C4-2B (cell line): ENCODE measurements at regions not wholly inside any gene's neighbourhood (a gene's known extent, or its start where the extent isn't known, plus 50 kb on each side); places are given as distances from the start of the nearest gene placed in this dataset.

ENCODE experiments used
- H3K27ac ChIP-seq: fragments of 450-650 bp; 2 replicates; pipeline ENCODE4 v1.5.1; 2017
- ZFX ChIP-seq: fragments of 450-650 bp; IDR thresholded peaks from 2 replicates; pipeline ENCODE4 v1.6.1; 2017
- TF ChIP-seq, protein P1 (sequence below): fragments of 450-650 bp; conservative IDR thresholded peaks from 2 replicates; pipeline ENCODE4 v1.5.1; 2017; ENCODE audit warnings: mild to moderate bottlenecking

DNA sequence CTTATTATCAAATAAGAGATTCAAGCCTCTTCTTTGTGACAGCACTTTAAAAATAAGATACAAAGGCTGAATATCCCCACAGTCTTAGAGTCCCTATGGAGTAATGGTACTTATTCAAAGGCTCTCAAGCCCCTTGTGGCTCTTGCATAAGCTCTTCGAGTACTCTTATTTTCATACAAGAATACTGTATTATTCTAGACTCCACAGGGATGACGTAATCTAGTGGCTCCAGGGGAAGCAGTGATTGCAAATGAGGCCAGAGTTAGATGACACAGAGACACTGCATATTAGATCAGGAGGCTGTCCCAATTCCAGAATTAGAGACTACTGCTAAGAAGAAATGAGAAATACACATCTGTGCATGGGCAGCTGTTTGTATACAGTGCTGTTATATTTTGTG, 1195.9 kb upstream of the MAP3K7 start:
- no peak for TF ChIP-seq ZFX
- TF ChIP-seq, protein P1, sequence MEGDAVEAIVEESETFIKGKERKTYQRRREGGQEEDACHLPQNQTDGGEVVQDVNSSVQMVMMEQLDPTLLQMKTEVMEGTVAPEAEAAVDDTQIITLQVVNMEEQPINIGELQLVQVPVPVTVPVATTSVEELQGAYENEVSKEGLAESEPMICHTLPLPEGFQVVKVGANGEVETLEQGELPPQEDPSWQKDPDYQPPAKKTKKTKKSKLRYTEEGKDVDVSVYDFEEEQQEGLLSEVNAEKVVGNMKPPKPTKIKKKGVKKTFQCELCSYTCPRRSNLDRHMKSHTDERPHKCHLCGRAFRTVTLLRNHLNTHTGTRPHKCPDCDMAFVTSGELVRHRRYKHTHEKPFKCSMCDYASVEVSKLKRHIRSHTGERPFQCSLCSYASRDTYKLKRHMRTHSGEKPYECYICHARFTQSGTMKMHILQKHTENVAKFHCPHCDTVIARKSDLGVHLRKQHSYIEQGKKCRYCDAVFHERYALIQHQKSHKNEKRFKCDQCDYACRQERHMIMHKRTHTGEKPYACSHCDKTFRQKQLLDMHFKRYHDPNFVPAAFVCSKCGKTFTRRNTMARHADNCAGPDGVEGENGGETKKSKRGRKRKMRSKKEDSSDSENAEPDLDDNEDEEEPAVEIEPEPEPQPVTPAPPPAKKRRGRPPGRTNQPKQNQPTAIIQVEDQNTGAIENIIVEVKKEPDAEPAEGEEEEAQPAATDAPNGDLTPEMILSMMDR: no peak
- no peak overlapping the region for H3K27ac ChIP-seq

DNA sequence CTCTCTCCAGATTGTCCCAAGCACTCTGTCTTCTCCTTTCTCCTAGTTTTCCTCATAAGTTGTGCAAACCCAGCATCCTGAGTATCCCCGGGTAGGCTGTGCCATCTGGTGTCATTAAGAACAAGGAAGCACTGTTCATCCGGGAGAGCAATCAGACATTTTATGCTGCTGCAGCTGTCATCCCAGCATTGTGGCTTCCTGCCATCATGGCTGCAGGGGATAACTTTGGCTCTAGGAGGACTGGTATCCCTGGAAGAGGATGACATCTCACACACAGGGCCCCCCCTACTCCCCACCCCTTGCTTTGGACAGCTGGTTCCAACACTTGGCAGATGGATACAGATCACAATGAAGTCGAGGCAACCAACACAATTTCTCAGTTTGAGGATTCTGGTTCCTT, 1195.1 kb upstream of the MAP3K7 start:
- TF ChIP-seq, protein P1: no peak
- TF ChIP-seq ZFX: no peak
- no peak overlapping the region for H3K27ac ChIP-seq

DNA sequence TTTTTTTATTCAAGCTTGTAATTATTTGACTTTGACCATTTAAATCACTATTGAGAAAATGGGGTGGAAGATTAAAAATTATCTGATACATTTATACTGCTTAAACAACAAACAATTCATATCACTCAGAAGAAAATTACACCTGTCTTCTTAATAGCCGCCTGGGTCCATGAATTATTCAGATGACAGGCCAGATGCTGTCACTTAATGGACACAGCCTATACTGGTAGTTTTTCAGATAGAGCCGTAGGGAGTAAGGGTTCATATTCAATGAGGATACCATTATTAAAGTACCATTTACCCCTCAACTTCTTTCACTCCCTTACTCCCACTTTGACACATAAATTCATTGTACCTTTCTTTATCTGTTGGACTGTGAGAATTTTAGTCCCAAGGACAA, 1193.4 kb upstream of the MAP3K7 start:
- TF ChIP-seq ZFX: no peak
- TF ChIP-seq, protein P1: no peak
- no peak overlapping the region for H3K27ac ChIP-seq

DNA sequence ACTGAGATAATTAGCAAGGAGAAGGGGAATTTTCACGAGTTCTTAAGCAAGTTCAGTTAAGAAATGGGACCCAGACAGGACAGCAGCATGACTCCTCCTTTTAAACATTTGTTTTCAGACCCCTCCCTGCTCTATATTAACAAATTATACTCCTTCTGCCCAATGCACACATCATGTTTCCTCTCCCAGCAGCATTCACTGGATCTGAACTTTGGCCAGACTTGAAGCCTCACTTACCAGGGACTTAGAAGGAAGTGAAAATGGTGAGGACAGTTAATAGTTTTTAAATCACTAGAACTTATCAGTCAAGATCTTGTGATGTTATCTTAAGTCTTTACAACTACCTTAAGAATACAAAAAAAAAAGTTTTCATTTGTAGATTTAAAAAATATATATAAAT, 1174.7 kb upstream of the MAP3K7 start:
- H3K27ac ChIP-seq: no peak overlapping the region
- TF ChIP-seq ZFX: no peak
- TF ChIP-seq, protein P1: no peak

DNA sequence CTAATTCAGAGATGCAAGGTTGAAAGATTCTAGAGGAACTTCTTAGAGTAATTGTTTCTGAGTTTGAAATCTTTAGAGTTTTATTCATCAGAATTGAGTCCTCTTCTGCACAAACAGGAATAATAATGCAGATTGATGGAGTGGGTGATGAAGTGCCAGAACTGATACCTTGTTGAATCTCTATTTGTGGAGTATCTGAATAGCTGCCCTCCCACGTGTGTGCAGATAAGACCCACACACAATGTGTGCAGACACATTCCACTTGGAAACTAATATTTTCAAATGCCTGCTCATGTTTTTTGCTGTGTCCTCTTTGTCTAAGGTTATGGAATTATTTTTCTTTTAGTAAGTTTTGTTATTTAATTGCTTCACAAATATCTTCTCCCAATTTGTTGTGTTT, 1167.8 kb upstream of the MAP3K7 start:
- TF ChIP-seq ZFX: no peak
- TF ChIP-seq, protein P1: no peak

DNA sequence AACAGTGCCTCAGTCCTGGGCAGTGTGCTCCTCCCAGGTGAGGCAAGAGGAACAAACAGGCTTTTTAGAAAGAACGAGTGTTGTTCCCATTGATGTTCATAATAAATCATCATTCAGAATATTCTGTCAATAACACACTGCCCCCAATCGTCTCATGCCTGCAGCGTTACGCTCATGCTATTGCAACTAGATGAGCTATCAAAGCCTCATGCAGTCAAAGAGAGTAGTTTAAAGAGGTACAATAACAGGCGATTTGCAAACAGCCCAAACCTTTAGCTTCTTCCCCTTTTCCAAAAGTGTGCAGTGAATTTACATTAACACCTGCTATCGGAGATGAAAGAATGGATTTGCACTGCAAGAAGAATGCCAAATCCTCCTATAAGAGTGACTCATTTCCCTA, 1164.7 kb upstream of the MAP3K7 start:
- H3K27ac ChIP-seq: no peak overlapping the region
- TF ChIP-seq, protein P1: no peak; the same call in 1 of the 2 replicates

More for the DNA sequence above, 1167.8 kb upstream of the MAP3K7 start:
- no peak overlapping the region for H3K27ac ChIP-seq

DNA sequence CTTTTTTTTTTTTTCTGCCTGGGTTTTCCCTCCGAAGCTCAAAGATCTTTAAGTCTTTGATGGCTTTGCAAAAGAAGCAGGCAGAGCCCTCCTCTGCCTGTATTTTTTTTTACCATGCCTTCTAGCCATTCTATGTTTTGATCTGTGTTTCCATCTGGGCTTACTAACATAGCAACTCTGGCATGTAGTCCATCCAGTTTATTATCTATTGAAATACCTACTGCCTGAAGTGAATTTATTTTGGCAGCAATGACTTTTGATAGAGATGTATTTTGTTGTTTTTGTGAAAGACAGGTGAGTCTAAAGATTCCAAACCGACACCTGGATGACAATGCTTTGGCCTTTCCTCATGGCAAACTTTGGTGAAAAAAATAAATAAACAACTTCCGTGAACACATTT, 1157.7 kb upstream of the MAP3K7 start:
- H3K27ac ChIP-seq: no peak overlapping the region

More for the DNA sequence above, 1157.7 kb upstream of the MAP3K7 start:
- no peak for TF ChIP-seq ZFX
- TF ChIP-seq, protein P1: no peak
